GM18868 (cell line): ENCODE measurements at regions not wholly inside any gene's neighbourhood (a gene's known extent, or its start where the extent isn't known, plus 50 kb on each side); places are given as distances from the start of the nearest gene placed in this dataset.
A peak's percentile ranks its signal among the peaks of the same experiment; 100 is the strongest.
"Not testable (repeated sequence)": the region's sequence is repeated elsewhere in the genome, so short reads cannot be mapped to it uniquely, and the experiment has no call there.

Experiments
- ATAC-seq: cut with Tn5 transposase; IDR thresholded peaks from one replicate; pipeline ENCODE4 v1.9.1; 2021; ENCODE audit warnings: mild to moderate bottlenecking, moderate library complexity; ENCODE audit not compliant: unreplicated experiment

DNA sequence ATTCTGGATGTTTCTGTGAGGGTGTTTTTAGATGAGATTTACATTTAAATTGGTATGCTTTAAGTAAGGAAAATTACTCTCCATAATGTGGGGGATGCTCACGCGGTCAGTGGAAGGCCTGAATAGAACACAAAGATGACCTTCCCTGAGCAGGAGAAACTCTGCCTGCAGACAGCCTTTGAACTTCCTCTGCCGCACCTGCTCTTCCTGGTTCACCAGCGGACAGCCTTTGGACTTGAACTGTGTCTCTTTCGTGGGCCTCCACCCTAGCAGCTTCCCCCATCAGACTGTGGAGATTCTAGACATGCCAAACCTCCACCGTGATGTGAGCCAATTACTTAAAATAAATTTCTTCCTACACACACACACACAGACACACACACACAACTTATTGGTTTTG lies 210.7 kb downstream of the EFCAB11 start:
- ATAC-seq: no peak

DNA sequence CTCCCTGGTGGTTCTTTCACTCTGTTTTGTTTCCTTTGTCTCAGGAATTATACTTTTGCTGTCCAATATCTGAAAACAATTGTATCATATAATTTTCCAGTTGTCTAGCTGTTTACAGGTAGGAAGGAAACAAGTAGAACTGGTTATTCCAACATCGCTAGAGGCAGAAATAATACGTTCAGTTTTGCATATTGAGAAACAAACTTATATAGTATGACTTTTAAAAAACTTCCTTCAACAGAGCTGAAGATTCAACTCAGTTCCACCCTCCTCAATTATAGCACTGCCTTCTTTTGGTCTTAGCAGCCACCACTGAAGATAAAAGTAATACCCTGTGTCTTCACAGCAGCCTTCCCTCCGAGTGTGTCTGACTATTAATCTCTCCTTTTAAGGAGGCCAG lies 214.3 kb downstream of the EFCAB11 start:
- no peak for ATAC-seq

DNA sequence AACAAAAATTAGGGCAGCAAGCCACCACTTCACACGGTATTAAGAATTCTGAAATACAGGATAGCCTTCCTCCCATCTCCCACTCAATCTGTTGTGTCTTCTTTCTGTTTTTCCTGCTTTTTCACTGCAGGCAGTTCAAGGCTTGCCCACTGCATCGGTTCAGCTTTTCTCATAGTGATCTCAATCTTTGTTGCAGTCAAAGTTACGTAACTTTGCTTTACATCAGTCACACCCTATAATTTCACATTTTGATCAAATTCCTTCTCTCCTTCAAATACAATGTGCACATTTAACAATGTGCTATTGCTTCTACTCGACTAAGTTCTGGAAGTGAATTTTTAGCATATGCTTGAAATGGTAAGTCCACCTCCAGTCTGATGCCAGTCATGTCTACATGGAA lies 217.6 kb downstream of the EFCAB11 start:
- ATAC-seq: no peak

DNA sequence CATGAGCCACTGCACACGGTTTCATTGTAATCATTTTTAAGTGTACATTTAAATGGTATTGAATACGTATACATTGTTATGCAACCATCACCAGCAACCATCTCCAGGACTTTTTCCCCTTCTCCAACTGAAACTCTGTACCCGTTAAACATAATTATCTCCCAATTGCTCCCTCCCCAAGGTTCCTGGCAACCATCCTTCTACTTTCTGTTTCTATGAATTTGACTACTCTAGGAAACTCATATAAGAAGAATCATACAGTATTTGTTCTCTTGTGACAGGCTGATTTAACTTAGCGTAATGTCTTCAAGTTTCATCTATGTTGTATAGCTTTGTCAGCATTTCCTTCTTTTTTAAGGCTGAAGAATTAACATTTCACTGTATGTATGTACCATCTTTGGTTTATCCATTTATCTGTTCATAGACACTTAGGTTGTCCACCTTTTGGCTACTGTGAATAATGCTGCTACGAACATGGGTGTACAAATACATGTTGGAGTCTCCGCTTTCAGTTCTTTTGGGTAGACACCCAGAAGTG lies 223.1 kb downstream of the EFCAB11 start:
- ATAC-seq: no peak

DNA sequence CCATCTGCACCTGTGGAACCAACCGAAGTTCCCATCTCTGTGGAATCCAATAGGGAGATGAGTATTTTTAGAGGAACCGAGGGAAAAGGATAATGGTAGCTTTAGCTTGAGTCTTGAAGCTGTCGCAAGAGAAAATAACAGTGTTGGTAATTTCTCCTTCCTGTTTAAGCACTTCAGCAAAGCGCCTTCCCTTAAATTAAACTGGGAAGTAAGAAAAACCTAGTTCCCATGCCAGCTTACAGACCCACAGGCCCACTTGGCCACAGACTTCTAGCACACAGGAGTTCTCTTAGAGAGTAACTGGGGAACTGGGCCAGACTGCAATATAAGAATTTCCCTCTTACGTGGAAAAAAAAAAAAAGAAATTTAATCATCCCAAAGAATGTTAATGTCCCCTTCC lies 223.8 kb downstream of the EFCAB11 start:
- no peak for ATAC-seq

DNA sequence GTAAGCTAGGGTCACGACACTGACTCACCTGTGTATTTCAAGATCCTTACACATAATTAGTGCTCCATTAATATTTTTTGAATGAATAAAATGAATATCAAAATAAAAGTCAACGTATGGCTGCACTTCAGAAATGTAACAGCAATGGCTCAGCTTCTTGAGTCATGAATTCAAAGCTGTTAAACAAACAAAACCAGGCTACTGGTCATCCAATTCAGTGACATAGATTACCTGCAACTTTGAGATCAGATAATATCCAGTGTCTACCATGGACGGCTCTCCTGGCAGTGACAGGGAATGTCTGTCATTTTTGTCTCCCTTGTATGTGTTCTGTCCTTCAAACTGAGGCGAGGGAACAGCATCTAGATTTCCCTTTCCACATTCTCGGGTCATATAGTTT lies 225.6 kb downstream of the EFCAB11 start:
- ATAC-seq: no peak

DNA sequence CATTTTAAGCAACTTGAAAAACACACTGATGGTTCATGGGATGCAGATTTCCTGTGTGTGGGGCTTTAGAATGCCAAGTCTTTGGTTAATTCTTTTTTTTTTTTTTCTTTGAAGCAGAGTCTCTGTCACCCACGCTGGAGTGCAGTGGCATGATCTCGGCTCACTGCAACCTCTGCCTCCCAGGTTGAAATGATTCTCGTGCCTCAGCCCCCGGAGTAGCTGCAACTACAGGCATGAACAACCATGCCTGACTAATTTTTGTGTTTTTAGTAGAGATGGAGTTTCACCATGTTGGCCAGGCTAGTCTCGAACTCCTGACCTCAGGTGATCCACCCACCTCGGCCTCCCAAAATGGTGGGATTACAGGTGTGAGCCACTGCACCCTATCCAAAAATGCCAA lies 228.3 kb downstream of the EFCAB11 start:
- not testable (repeated sequence) for ATAC-seq

DNA sequence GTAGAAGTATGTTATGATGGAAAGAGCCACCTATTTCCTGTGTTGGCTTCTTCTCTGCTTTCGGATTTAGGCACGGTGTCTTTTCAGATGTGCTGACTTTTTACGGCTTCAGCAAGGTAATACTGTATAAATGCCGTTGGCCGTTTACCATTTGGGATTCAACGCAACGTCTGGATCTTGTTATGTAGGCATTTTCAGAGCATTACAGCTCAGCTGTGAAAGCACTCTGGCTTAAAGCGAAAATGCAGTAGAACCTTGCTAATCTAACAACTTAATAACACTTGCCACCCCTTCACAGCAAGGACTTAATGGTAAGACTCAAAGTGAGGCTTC lies 229.9 kb downstream of the EFCAB11 start:
- ATAC-seq: peak; percentile 33

DNA sequence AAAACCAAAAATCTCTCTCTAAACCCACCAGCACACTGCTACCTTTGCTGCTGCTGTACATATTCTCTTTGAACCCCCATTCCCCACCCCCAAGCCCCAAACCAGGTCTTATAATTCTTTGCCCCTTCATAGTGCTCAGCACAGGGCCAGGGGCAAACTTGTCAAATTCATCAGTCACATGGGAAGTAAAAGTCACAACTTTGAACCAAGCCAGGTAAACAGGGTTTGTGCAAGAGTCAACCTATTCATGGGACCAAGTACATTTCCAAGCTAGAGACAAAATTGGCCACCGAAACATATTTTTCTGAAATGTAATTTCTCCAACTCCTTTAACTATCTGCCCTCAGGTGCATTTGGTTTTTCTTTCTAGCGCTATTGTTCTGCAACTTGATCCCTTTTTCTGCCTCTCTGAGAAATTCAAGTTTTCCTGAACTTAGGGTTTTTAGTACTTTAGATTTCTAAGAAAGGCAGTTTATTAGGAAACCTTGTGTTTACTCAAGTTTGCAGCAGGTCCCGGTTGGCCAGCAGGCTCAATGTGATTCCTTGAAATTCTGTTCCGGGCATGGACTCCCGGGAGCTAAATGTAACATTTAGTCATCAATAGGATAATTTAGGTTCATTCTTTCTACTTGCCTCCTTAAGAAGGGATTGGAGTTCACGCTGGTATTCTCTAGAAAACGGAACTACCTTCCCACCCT lies 230.5 kb downstream of the EFCAB11 start:
- no peak for ATAC-seq

DNA sequence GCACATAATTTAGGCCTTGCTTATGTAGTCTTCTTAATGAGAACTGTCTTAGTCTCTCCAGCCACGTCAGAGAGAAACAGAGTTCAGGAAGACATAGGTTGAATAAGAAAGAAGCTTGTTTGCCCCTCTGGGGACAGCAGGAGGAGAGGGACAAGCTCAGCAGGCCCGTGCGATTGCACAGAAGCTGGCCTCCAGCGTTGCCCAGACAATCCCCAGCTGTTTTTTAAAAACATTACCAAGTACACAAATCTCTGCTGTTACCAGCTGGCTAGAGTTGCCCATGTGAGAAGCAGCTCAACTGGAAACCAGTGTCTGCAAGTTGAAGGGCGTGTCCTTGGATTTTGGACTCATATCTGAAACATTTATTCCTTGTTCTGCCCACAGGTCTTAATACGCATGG lies 232.6 kb downstream of the EFCAB11 start:
- ATAC-seq: no peak

DNA sequence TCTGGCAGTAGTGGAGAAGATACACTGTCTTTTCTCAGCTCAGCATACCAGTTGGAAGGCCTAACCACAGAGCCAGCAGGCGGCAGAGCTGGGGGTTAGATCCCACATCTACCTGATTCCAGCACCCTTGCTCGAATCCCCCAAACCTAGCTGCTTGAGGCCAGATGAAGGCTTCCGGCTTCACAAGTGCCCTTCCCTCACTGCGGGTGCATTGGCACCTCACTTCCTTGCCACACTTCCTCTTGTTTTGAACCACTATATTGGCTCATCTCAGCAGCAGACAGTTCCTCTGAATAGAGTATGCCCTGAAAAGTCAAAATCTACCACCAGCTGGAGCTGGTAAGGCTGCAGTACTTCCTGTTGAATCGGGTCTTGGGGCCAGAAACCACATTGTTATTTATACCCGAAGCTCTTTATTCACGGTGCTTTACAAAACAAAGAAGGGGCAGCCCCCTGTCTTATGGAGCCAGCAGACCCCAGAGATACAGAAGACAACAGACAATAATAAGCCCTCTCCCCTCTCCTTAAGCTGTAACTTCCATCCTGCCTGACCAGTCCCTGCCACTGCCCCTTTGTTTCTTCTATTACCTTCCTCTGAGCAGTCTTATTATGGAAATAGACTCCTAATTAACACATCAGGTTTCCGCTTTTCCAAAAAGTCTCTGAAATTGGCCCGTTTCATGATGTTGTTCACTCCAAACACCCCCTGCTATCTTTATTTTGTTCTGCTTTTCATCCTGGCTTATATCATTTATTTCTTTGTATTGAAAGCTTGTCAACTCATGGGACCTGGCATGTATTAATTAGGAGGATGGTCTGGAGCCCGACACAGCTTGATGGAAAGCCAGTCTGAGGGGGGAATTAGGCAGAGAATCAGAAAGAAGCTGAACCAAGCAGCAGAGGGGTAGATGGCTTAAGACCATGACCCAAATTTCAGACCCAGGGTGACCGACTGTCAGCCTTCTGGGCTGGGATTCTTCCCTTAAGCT lies 233.5 kb downstream of the EFCAB11 start:
- ATAC-seq: peak; percentile 77

DNA sequence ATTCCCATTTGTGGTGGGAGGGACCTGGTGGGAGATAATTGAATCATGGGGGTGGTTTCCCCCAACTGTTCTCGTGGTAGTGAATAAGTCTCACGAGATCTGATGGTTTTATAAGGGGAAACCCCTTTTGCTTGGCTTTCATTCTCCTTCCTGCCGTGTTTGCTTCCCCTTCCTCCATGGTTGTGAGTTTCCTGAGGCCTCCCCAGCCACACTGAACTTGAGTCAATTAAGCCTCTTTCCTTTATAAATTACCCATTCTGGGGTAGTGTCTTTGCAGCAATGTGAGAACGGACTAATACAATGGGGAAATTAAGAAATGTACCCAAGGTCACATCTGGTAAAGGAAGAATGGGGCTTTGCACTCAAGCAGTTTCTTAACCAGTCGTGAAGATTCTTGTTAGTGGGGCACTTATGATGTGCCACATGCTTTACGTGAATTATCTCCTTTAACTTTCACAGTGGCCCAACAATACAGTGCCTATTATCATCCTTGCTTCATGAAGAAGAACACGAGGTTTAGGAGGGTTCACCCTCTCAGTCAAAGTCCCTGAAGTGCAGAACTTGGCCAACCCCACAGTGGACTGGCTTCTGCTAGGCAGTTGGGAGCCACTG lies 234.3 kb downstream of the EFCAB11 start:
- no peak for ATAC-seq

DNA sequence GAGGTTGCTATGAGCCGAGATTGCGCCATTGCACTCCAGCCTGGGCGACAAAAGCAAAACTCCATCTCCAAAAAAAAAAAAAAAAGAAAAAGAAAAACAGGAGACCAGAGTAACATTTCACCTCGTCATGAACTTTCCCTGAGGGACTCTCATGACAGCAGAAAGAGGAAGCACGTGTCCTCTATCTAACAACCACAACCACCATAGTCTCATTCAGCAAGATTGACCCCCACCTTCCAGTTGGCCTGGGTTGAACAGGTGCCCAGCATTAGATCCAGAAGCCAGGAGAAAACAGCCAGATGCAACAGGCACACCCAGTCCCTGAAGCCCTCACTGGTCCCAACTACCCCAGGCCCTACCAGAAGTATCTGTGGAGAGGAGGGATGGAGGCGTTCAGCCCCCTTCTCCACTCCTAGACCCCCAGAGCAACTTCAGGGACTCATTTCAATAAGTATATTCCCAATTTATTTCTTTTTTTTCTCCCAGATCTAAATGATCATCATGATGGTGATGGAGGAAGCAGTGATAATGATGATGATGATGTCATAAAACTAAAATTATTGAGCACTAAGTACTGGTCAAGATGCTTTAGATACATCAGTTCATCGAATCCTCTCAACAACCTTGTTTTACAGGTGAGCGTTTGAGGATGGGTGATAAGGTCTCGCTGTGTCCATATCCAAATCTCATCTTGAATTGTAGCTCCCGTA lies 235.0 kb downstream of the EFCAB11 start:
- peak; percentile 43 for ATAC-seq

DNA sequence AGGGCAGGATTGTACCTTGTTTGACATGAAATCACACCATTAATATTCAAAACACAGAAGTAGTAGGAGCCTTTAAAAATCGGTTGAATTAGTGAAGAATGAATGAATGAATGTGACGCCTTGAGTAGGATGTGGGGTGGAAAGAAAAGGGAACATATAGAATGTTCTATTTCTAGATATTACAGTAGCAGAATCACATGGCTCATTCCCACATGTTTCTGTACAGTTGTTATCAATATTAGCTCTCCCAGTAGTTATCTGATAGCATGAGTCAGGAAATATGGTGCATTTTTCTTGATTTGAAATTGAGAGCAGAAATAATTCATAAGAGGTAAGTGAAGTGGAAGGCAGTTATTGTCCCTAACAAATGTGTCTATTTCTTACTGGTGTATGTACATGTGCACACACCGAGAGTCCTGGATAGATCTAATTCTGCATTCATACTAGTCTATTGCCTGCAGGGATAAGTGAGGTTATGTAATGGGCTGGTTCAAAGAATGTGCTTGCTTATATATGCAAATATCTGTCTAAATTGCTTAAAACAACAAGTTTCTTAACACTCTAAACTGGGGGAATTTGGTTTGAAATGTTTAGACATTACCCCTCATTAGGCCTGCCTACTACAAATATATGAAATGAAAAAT lies 245.4 kb downstream of the EFCAB11 start:
- no peak for ATAC-seq

DNA sequence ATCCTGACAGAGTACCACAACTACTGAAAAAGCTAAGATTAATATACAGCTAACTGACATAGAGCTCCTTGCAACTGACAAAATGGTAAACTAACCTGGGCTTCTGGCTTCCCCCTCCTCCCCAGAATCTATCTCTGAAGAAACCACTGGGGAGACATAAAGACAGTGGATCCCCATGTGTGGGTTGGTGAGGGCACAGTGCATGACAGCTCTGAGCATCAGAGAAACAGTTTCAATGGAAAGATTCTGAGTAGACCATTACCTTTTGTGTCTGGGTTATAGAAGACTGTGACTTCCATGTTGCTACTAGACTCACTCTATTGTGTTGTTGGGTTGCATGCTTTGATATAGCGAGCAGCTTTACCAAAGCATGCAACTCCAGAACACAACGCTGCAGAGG lies 247.4 kb downstream of the EFCAB11 start:
- no peak for ATAC-seq

DNA sequence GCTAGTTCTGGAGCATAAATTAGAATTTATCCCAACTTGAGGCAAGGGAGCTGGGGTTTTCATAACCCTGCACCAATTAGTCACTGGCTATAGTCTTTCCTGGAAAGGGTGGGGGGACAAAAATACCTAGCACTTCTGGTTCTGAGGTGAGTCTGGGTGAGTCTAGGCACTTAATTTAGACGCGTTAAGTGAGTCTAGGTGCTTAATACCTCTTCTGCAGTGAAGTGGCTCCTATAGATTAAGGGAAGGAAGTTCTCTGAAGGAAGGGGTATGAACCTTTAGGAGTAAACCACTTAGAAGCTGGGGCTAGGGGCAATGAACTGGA lies 251.7 kb downstream of the EFCAB11 start:
- ATAC-seq: no peak

DNA sequence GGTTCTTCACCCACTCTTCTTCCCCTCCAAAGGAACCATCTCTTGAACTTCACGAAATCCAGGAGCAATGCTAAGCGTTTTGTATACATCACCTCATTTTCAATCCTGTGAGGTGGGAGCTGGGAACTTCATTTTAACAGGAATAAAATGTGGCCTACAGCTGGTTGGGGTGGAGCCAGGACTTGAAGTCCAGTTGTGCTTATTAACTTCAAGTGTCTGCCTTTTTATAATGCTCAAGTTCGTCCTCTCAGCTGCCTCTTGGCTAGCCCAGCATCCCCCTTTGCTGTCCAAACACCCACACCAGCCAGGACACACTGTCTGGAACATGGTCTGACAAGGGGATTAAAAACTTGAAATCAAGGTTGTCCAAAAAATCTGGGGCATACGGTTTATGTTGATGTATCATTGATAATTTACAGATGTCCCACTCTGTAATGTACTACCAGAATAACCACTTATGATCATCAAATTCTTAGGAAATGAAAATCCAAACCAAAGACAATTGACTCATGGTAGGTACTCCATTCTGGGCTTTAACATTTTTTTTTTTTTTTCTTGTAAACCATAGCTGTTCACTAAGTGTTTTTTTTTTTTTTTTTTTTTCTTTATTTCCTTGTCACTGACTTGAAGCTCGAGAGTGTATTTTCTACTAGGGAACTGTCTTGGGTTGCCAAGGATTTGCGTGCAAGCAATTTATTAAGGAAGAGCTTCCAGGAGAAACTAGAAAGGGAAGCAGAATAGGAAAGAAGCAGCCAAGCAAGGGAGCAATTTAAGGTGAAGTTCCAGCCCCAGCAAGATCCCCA lies 252.3 kb downstream of the EFCAB11 start:
- no peak for ATAC-seq

DNA sequence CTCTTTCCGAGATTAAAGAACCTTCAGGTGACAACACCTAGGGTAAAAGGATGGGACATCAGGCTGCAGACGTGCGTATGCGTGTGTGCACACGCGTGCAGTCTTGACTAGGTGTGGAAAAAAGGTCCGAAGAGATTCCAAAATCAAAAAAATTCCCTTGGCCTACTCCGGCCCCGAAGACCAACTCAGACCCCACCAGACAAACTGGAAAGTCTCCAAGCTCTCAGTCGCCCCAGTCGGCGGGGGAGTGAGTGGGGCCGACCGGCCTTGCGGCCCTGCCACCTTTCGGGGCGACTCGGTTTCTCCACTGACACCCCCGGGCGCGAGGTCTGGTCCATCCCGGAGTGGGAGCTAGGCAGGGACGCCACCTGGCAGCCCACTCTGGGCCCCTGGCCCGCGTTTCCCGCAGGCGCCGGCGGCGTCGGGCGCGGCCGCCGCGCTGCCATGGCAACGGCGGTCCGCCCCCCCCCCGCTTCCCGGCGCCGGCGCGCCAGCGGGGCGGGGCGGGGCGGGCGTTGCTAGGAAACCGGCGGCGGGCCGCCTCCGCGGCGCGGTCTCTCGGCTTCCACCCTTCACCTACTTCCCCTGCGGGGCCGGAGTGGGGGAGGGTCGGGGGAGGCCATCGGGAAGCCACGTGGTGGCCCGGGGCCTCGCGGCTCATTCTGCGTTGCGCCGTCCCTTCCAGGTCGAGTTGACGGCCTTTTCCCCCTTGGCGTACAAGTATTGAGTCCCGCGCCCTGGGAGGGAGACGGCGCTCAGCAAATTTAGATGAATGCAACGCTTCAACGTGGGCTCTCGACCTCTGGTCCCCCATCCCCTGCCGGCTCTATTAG lies 253.1 kb downstream of the EFCAB11 start:
- peak; percentile 93 for ATAC-seq

DNA sequence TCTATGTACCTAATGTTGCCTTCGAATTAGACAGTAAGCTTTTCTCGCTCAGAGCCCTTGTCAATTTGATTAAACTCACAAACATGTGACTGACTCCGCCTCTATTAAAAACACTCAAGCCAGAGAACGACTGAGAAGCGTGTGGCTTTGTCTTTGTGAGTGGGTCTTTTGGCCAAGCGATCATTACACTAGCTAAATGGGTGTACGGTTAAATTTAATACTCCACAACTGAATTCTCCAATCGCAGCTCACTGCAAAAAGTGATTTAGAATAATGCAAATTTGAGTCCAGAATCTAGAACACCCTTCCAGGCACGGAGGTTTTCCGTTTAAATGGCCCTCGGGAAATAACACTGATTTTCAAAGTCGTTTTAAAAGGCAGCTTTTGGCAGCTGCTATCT lies 253.7 kb downstream of the EFCAB11 start:
- ATAC-seq: no peak
